MM.1S (cell line): ENCODE measurements at regions not wholly inside any gene's neighbourhood (a gene's known extent, or its start where the extent isn't known, plus 50 kb on each side); places are given as distances from the start of the nearest gene placed in this dataset.

Experiments
- DNase-seq: peaks from one replicate; pipeline ENCODE4 v3.0.0-alpha.2; 2015
- H2AFZ ChIP-seq: fragments of 300-600 bp; sonication (generic); 2 replicates; pipeline ENCODE4 v1.6.0; 2016; ENCODE audit warnings: antibody characterized with exemption, low read length
- H3F3A ChIP-seq: fragments of 300-600 bp; sonication (generic); 2 replicates; pipeline ENCODE4 v1.6.1; 2016; ENCODE audit warnings: mild to moderate bottlenecking, antibody characterized with exemption, low read length, moderate library complexity, mixed read lengths; ENCODE audit not compliant: insufficient read depth
- H3K27ac ChIP-seq: fragments of 300-600 bp; sonication (generic); 2 replicates; pipeline ENCODE4 v1.5.1; 2016; ENCODE audit warnings: mild to moderate bottlenecking, low read length
- H3K27me3 ChIP-seq: fragments of 300-600 bp; sonication (generic); replicated peaks from 2 replicates; pipeline ENCODE4 v1.6.0; 2016; ENCODE audit warnings: low read length; ENCODE audit not compliant: insufficient read depth
- H3K36me3 ChIP-seq: fragments of 300-600 bp; sonication (generic); replicated peaks from 2 replicates; pipeline ENCODE4 v1.6.1; 2016; ENCODE audit warnings: mild to moderate bottlenecking, low read length, mixed read lengths; ENCODE audit not compliant: insufficient read depth
- H3K4me1 ChIP-seq: fragments of 300-600 bp; sonication (generic); 2 replicates; pipeline ENCODE4 v1.6.1; 2016; ENCODE audit warnings: low read length, mixed read lengths
- H3K4me2 ChIP-seq: fragments of 300-600 bp; sonication (generic); 2 replicates; pipeline ENCODE4 v1.6.0; 2016; ENCODE audit warnings: low read depth, low read length
- H3K4me3 ChIP-seq: fragments of 300-600 bp; sonication (generic); 2 replicates; pipeline ENCODE4 v1.5.1; 2016; ENCODE audit warnings: low read length, mixed read lengths
- H3K79me2 ChIP-seq: fragments of 300-600 bp; sonication (generic); 2 replicates; pipeline ENCODE4 v1.6.1; 2016; ENCODE audit warnings: mixed run types, low read length, mixed read lengths
- H3K9ac ChIP-seq: fragments of 300-600 bp; sonication (generic); 2 replicates; pipeline ENCODE4 v1.6.1; 2016; ENCODE audit warnings: low read length, mixed read lengths
- H3K9me2 ChIP-seq: fragments of 300-600 bp; sonication (generic); replicated peaks from 2 replicates; pipeline ENCODE4 v1.6.1; 2016; ENCODE audit warnings: mild to moderate bottlenecking, low read length, mixed read lengths; ENCODE audit not compliant: insufficient read depth
- H3K9me3 ChIP-seq: fragments of 300-600 bp; sonication (generic); replicated peaks from 2 replicates; pipeline ENCODE4 v1.6.1; 2016; ENCODE audit warnings: mild to moderate bottlenecking, low read length, mixed read lengths; ENCODE audit not compliant: insufficient read depth
- H4K20me1 ChIP-seq: fragments of 300-600 bp; sonication (generic); 2 replicates; pipeline ENCODE4 v1.6.1; 2016; ENCODE audit warnings: mild to moderate bottlenecking, low read length, moderate library complexity, mixed read lengths; ENCODE audit not compliant: insufficient read depth
- EZH2 ChIP-seq: fragments of 300-600 bp; sonication (generic); optimal IDR thresholded peaks from 2 replicates; pipeline ENCODE3; 2017; ENCODE audit warnings: low read depth, mild to moderate bottlenecking, antibody characterized with exemption, low read length, mixed read lengths
- EZH2phosphoT487 ChIP-seq: fragments of 300-600 bp; sonication (generic); IDR thresholded peaks from 2 replicates; pipeline ENCODE4 v1.6.1; 2018; ENCODE audit warnings: antibody characterized with exemption, low read length
- TF ChIP-seq, protein P1 (sequence below): fragments of 300-600 bp; sonication (generic); IDR thresholded peaks from 2 replicates; pipeline ENCODE4 v1.5.1; 2016; ENCODE audit warnings: antibody characterized with exemption, low read length, mixed read lengths

GRCh38 chr2:31696068-31696467, 115.3 kb upstream of the SRD5A2 start:
- no peaks in the 10 kb centered on the region for H3K27me3 ChIP-seq
- H4K20me1 ChIP-seq = no peaks in the 10 kb centered on the region
- no peak overlapping the region for H2AFZ ChIP-seq
- no peaks in the 10 kb centered on the region for H3K79me2 ChIP-seq
- TF ChIP-seq, protein P1, sequence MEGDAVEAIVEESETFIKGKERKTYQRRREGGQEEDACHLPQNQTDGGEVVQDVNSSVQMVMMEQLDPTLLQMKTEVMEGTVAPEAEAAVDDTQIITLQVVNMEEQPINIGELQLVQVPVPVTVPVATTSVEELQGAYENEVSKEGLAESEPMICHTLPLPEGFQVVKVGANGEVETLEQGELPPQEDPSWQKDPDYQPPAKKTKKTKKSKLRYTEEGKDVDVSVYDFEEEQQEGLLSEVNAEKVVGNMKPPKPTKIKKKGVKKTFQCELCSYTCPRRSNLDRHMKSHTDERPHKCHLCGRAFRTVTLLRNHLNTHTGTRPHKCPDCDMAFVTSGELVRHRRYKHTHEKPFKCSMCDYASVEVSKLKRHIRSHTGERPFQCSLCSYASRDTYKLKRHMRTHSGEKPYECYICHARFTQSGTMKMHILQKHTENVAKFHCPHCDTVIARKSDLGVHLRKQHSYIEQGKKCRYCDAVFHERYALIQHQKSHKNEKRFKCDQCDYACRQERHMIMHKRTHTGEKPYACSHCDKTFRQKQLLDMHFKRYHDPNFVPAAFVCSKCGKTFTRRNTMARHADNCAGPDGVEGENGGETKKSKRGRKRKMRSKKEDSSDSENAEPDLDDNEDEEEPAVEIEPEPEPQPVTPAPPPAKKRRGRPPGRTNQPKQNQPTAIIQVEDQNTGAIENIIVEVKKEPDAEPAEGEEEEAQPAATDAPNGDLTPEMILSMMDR = no peak
- TF ChIP-seq EZH2phosphoT487 = no peak
- TF ChIP-seq EZH2 = no peak
- no peaks in the 10 kb centered on the region for H3K9me3 ChIP-seq
- no peaks in the 10 kb centered on the region for H3F3A ChIP-seq
- H3K4me3 ChIP-seq = no peak overlapping the region
- no peak for DNase-seq
- H3K9me2 ChIP-seq = no peaks in the 10 kb centered on the region
- no peak overlapping the region for H3K4me2 ChIP-seq
- H3K4me1 ChIP-seq = no peaks in the 10 kb centered on the region
- H3K36me3 ChIP-seq = no peaks in the 10 kb centered on the region
- no peak overlapping the region for H3K27ac ChIP-seq
- H3K9ac ChIP-seq = no peak overlapping the region

DNA sequence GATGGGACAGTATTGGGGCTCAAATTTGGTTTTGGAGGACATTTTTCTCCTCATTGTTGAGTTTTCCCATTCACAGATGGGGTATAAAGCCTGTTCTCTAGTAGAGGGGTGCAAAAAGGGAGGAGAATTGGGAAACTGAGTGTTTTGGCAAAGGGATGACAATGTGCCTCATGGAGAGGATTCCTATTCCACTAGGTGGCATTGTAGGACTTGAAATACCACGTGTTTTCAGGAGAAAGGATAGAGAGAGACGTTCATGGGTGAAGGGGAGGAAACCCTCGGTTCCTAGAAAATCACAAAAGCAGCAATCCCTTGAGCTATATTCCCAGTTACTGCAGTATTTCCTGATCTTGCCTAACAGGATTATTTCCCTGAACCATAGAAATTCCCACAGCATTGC, 113.7 kb upstream of the SRD5A2 start:
- Histone ChIP-seq H3K9ac (no peak overlapping the region), H3K27ac (no peak overlapping the region), H3K9me3 (no peaks in the 10 kb centered on the region), H2AFZ (no peak overlapping the region), H3F3A (no peaks in the 10 kb centered on the region), H3K27me3 (no peaks in the 10 kb centered on the region), H3K4me3 (no peak overlapping the region), H3K36me3 (no peaks in the 10 kb centered on the region), H4K20me1 (no peaks in the 10 kb centered on the region), H3K79me2 (no peaks in the 10 kb centered on the region), H3K4me1 (no peaks in the 10 kb centered on the region), H3K4me2 (no peak overlapping the region), H3K9me2 (no peaks in the 10 kb centered on the region)
- DNase-seq = peak; percentile 33
- TF ChIP-seq EZH2phosphoT487 = no peak
- TF ChIP-seq, protein P1 = peak; percentile 45

GRCh38 chr2:31693882-31694281, 113.1 kb upstream of the SRD5A2 start:
- Histone ChIP-seq H3K4me3 (no peak overlapping the region), H3K9me2 (no peaks in the 10 kb centered on the region), H4K20me1 (no peaks in the 10 kb centered on the region), H3K27ac (no peak overlapping the region), H3K36me3 (no peaks in the 10 kb centered on the region), H3K9ac (no peak overlapping the region), H3K79me2 (no peaks in the 10 kb centered on the region), H3K4me1 (no peaks in the 10 kb centered on the region), H3F3A (no peaks in the 10 kb centered on the region), H3K4me2 (no peak overlapping the region), H3K27me3 (no peaks in the 10 kb centered on the region), H3K9me3 (no peaks in the 10 kb centered on the region), H2AFZ (no peak overlapping the region)
- TF ChIP-seq EZH2phosphoT487 = no peak
- TF ChIP-seq, protein P1 = no peak
- TF ChIP-seq EZH2 = no peak
- no peak for DNase-seq
